Transverse colon (tissue), 4 donors: ENCODE measurements at regions not wholly inside any gene's neighbourhood (a gene's known extent, or its start where the extent isn't known, plus 50 kb on each side); places are given as distances from the start of the nearest gene placed in this dataset.

Experiments
- DNase-seq: peaks from one replicate; pipeline ENCODE4 v3.0.0-alpha.2; 2019
- H3K27ac ChIP-seq, 4 donors: fragments of 200-600 bp; sonication (generic); 2 replicates each; pipeline ENCODE4 v1.5.1; 2016 to 2018; ENCODE audit warnings: inconsistent platforms in 4 of 4
- H3K27me3 ChIP-seq: fragments of 200-600 bp; sonication (generic); 2 replicates; pipeline ENCODE4 v1.5.1; 2017; ENCODE audit warnings: inconsistent platforms
- H3K36me3 ChIP-seq, 4 donors: fragments of 200-600 bp; sonication (generic); 2 replicates each; pipeline ENCODE4 v1.5.1; 2017 to 2019; ENCODE audit warnings: inconsistent platforms in 4 of 4
- H3K4me1 ChIP-seq, 4 donors: fragments of 200-600 bp; sonication (generic); 2 replicates each; pipeline ENCODE4 v1.5.1; 2017 to 2020; ENCODE audit warnings: inconsistent platforms in 4 of 4
- H3K4me3 ChIP-seq, 4 donors: fragments of 200-600 bp; sonication (generic); 1 replicate in 1 of 4; 2 replicates in 3 of 4; pipeline versions ENCODE4 v1.5.1 to v1.6.1; 2017 to 2019; ENCODE audit warnings: inconsistent platforms in 4 of 4
- H3K9me3 ChIP-seq, 2 donors: fragments of 200-600 bp; sonication (generic); 2 replicates each; pipeline ENCODE4 v1.5.1; 2017 to 2019; ENCODE audit warnings: inconsistent platforms in 2 of 2
- CTCF ChIP-seq, 5 experiments: fragments of 200-600 bp in 3 of 5; fragments of 450-650 bp in 2 of 5; sonication (generic) in 3 of 5; IDR thresholded peaks; 1 replicate in 2 of 5; 2 replicates in 3 of 5; pipeline ENCODE4 v1.5.1; 2016 to 2017; ENCODE audit warnings: antibody characterized with exemption in 5 of 5, inconsistent platforms in 3 of 5, mild to moderate bottlenecking in 2 of 5, moderate library complexity in 1 of 5
- EP300 ChIP-seq: sonication (generic); formaldehyde crosslinking; IDR thresholded peaks from one replicate; pipeline ENCODE4 v1.6.1; 2017; ENCODE audit warnings: antibody characterized with exemption, low read depth
- POLR2A ChIP-seq: fragments of 450-650 bp; IDR thresholded peaks from one replicate; pipeline ENCODE4 v1.6.1; 2016; ENCODE audit warnings: antibody characterized with exemption, mild to moderate bottlenecking, moderate library complexity
- POLR2AphosphoS5 ChIP-seq, 3 donors: sonication (generic); formaldehyde crosslinking; IDR thresholded peaks; one replicate each; pipeline ENCODE4 v1.6.1; 2016; ENCODE audit warnings: antibody characterized with exemption in 3 of 3
- WGBS, 2 donors: methylation state at CpG; one replicate each; pipeline ENCODE4 v1.1.5; 2018; ENCODE audit warnings: low coverage in 1 of 2; 5-methylcytosine and 5-hydroxymethylcytosine counted together
- in situ Hi-C, 4 donors: fragments of 200-750 bp; cut with MboI; loops; one replicate each; pipeline versions ENCODE4 v1.15.0 to v1.15.1; 2017; ENCODE audit warnings: low sequenced_read_pairs in 3 of 4, low pct_ligation_motif_present in 1 of 4, low pct_unique_long_range_greater_than_20kb in 1 of 4
- intact Hi-C: fragments of 100-400 bp; cut with DNase I; formaldehyde crosslinking; loops from one replicate; pipeline ENCODE4 v1.15.1; 2023; ENCODE audit warnings: low total_unique reads

GRCh38 chr11:25583596-25583995, 748.3 kb upstream of the ANO3 start:
- H3K27ac ChIP-seq = no peak overlapping the region
- H3K9me3 ChIP-seq = no peaks in the 10 kb centered on the region
- in situ Hi-C loops = no loop called here
- H3K36me3 ChIP-seq = no peaks in the 10 kb centered on the region
- no peak for DNase-seq
- TF ChIP-seq CTCF (IDR thresholded peaks at IDR 0.05) (no peak), POLR2A (no peak), EP300 (no peak), POLR2AphosphoS5 (IDR thresholded peaks at IDR 0.05) (no peak)
- H3K27me3 ChIP-seq = no peaks in the 10 kb centered on the region
- H3K4me1 ChIP-seq = no peaks in the 10 kb centered on the region
- 43 to 64% methylated on average over 2 to 3 of the region's 3 CpGs for WGBS, 2 donors
- H3K4me3 ChIP-seq = no peak overlapping the region
- intact Hi-C loops = no loop called here

GRCh38 chr11:25587496-25587895, 744.4 kb upstream of the ANO3 start:
- H3K4me3 ChIP-seq = no peak overlapping the region
- TF ChIP-seq POLR2AphosphoS5 (IDR thresholded peaks at IDR 0.05) (no peak), EP300 (no peak), CTCF (IDR thresholded peaks at IDR 0.05) (no peak), POLR2A (no peak)
- in situ Hi-C loops = no loop called here
- DNase-seq = no peak
- H3K27ac ChIP-seq = no peak overlapping the region
- intact Hi-C loops = no loop called here
- H3K9me3 ChIP-seq = no peaks in the 10 kb centered on the region
- H3K36me3 ChIP-seq = no peaks in the 10 kb centered on the region
- H3K27me3 ChIP-seq = no peaks in the 10 kb centered on the region
- H3K4me1 ChIP-seq = no peaks in the 10 kb centered on the region

- intact Hi-C loops = no loop called here
- WGBS, 2 donors = 84 to 85% methylated on average over 5 of the region's 5 CpGs
- no peak for DNase-seq
- Histone ChIP-seq H3K9me3 (no peaks in the 10 kb centered on the region), H3K36me3 (no peaks in the 10 kb centered on the region), H3K4me3 (no peak overlapping the region), H3K4me1 (no peaks in the 10 kb centered on the region), H3K27me3 (no peaks in the 10 kb centered on the region), H3K27ac (no peak overlapping the region)
- TF ChIP-seq POLR2AphosphoS5 (IDR thresholded peaks at IDR 0.05) (no peak), EP300 (no peak), CTCF (IDR thresholded peaks at IDR 0.05) (no peak), POLR2A (no peak)
- in situ Hi-C loops = no loop called here
Measured at GRCh38 chr11:25593221-25593620, 738.7 kb upstream of the ANO3 start.

- DNase-seq = no peak
- WGBS, 2 donors = 68 to 77% methylated on average over 3 of the region's 3 CpGs
- no peaks in the 10 kb centered on the region for H3K27me3 ChIP-seq
- intact Hi-C loops (no loop called here), in situ Hi-C loops (no loop called here)
- H3K4me3 ChIP-seq = no peak overlapping the region
- no peak for TF ChIP-seq POLR2AphosphoS5 (IDR thresholded peaks at IDR 0.05)
- no peak overlapping the region for H3K27ac ChIP-seq
- no peaks in the 10 kb centered on the region for H3K4me1 ChIP-seq
- no peaks in the 10 kb centered on the region for H3K9me3 ChIP-seq
- H3K36me3 ChIP-seq = no peaks in the 10 kb centered on the region
Measured at GRCh38 chr11:25596701-25597100, 735.2 kb upstream of the ANO3 start.

- no peak for DNase-seq
- no peak overlapping the region for H3K4me3 ChIP-seq
- no peaks in the 10 kb centered on the region for H3K9me3 ChIP-seq
- no peaks in the 10 kb centered on the region for H3K27me3 ChIP-seq
- 40 to 49% methylated on average over 2 of the region's 2 CpGs for WGBS, 2 donors
- no peaks in the 10 kb centered on the region for H3K4me1 ChIP-seq
- H3K27ac ChIP-seq = no peak overlapping the region
- TF ChIP-seq CTCF (IDR thresholded peaks at IDR 0.05) (no peak), EP300 (no peak), POLR2AphosphoS5 (IDR thresholded peaks at IDR 0.05) (no peak), POLR2A (no peak)
- H3K36me3 ChIP-seq = no peaks in the 10 kb centered on the region
- intact Hi-C loops = no loop called here
- in situ Hi-C loops = no loop called here
Measured at GRCh38 chr11:25597696-25598095, 734.2 kb upstream of the ANO3 start.
